D721Med (cell line): ENCODE measurements at regions not wholly inside any gene's neighbourhood (a gene's known extent, or its start where the extent isn't known, plus 50 kb on each side); places are given as distances from the start of the nearest gene placed in this dataset.
"Not testable (repeated sequence)": the region's sequence is repeated elsewhere in the genome, so short reads cannot be mapped to it uniquely, and the experiment has no call there.

ENCODE experiments used
- DNase-seq: peaks from one replicate; pipeline ENCODE4 v3.0.0; 2011; ENCODE audit warnings: low spot score; ENCODE audit not compliant: insufficient read length
- FAIRE-seq: peaks from 2 replicates; lab custom pipeline; 2011; peaks lifted over from hg19 to GRCh38; lab: Jason Lieb, UNC
- TF ChIP-seq, protein P1 (sequence below): IDR thresholded peaks from 2 replicates; pipeline ENCODE4 v1.5.1; 2012; ENCODE audit warnings: mild to moderate bottlenecking, control low read depth; ENCODE audit not compliant: insufficient read depth; ENCODE audit errors: missing control alignments

DNA sequence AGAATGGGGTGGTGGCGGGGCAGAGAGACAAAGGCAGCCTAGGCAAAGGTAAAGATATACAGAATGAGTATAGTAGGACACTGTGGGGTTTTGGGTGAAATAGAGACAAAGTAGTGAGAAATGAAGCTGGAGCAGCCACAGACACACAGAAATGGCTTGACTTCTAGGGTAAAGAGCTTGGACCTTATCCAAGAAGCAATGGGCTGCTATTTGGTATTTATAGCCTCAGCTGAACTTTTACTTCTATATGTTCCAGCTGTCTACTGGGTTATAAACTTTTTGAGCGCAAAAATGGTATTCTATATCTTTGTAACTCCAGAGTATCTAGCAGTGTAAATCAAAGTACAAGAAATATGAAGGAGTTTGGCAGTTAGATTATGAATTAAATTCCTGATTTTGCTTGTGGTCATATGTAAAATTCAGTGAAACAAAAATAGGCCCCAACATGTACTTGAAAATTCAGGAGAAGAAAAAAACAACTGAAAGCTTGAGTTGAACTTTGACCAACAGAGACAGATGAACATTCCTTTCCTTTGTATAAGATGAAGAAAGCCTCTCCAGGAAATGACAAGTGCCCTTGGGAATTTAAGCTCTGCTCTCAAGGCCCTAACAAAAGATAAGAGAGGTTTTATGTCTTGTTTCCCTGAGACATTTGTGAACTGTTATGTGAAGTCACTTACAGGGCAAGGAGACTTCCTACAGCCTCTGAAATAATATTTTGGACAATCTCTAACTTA lies 64.6 kb upstream of the XIST start:
- TF ChIP-seq, protein P1, sequence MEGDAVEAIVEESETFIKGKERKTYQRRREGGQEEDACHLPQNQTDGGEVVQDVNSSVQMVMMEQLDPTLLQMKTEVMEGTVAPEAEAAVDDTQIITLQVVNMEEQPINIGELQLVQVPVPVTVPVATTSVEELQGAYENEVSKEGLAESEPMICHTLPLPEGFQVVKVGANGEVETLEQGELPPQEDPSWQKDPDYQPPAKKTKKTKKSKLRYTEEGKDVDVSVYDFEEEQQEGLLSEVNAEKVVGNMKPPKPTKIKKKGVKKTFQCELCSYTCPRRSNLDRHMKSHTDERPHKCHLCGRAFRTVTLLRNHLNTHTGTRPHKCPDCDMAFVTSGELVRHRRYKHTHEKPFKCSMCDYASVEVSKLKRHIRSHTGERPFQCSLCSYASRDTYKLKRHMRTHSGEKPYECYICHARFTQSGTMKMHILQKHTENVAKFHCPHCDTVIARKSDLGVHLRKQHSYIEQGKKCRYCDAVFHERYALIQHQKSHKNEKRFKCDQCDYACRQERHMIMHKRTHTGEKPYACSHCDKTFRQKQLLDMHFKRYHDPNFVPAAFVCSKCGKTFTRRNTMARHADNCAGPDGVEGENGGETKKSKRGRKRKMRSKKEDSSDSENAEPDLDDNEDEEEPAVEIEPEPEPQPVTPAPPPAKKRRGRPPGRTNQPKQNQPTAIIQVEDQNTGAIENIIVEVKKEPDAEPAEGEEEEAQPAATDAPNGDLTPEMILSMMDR: no peak
- DNase-seq (no peak), FAIRE-seq (no peak)

DNA sequence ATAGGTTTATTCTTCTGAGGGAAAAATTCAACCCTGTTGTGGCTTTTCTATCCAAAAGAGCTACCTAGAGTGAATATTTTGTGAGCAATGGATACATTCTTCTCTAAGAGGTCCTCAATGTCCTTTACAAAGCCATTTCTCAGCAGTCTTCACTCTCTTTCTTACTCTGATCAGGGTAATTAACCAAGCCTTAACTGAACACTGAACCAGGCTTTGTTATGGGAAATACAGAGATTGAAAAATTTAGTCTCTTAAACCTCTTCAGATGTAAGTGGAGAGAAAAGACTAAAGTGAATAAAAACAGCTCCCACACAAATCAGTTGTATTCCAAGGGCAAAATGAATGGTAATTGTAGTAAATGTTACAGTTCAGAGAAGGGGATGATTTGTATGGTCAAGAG lies 64.0 kb upstream of the XIST start:
- DNase-seq (no peak), FAIRE-seq (no peak)
- TF ChIP-seq, protein P1: no peak

DNA sequence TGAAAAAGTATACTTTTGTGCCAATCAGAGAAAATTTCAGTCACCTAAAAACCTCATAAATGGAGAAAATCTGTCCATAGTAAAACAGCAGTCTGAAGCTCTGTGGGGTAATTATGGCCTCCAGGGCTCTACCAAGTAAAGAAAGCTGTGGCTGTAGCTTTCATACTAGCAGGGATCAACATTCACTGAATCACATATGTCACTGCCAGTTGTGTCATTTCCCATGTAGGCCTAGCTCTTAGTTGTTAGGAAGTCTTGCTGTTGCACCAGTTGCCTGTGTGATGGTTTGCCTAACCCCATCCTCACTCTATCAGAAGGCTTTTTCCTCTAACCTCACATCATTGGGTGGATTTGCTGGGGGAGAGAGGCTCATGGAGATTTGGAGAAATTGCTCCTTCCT lies 62.3 kb upstream of the XIST start:
- DNase-seq, FAIRE-seq: not testable (repeated sequence)

DNA sequence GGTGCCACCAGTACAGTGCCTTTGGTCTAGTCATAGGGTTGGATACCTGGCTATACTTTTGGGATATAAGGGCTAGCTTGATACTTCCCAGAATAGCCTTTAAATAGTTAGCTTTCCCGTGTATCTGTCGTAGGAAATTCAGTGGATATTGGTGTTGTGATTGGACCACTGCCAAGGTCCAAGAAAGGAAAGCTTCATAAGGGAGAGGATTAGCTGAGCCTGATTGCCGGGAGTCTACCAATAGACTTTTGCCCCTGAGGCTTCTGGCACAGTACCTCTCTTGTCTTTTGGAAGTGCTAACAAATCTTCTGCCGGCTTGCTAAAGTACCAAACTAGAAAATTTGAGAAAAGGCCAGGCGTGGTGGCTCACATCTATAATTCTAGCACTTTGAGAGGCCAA lies 61.1 kb upstream of the XIST start:
- DNase-seq (no peak), FAIRE-seq (no peak)
- TF ChIP-seq, protein P1: no peak

DNA sequence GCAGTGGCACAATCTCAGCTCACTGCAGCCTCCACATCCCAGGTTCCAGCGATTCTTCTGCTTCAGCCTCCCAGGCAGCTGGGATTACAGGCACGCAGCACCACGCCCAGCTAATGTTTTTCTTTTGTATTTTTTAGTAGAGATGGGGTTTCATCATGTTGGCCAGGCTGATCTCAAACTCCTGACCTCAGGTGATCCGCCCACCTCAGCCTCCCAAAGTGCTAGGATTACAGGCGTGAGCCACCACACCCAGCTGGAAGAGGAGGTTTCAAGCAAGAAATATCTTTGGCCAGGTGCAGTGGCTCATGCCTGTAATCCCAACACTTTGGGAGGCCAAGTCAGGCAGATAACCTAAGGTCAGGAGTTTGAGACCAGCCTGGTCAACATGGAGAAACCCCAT lies 59.4 kb upstream of the XIST start:
- DNase-seq, FAIRE-seq: not testable (repeated sequence)

DNA sequence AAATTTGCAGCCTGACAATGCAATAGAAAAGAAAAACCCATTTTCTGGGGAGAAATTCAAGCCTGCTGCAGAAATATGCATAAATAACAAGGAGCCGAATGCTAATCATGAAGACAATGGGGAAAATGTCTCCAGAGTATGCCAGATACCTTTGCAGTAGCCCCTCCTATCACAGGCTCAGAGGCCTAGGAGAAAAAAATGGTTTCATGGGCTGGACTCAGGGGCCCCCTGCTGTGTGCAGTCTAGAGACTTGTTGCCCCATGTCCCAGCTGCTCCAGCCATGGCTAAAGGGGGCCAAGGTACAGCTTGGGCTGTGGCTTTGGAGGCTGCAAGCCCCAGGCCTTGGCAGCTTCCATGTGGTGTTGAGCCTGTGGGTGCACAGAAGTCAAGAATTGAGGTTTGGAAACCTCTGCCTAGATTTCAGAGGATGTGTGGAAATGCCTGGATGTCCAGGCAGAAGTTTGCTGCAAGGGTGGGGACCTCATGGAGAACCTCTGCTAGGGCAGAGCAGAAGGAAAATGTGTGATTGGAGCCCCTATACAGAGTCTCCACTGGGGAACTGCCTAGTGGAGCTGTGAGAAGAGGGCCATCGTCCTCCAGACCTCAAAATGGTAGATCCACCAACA lies 53.3 kb upstream of the XIST start:
- FAIRE-seq, DNase-seq: not testable (repeated sequence)

DNA sequence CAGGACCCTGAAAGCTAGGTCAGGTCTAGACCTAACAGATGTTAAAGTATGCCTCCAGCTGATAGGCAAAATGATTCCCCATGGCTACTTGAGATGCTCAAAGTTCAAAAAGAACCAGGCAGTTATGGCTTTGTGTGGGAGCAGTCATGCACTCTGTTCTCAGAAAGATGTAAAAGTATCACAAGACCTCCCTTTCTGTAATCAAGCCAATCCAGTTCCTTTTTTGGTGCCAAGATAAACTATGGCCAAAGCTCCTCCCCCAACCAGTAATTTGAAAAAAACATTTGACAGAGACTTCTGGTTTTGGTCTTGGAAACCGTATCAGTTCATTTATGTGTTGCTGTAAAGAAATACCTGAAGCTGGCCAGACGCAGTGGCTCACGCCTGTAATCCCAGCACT lies 51.4 kb upstream of the XIST start:
- FAIRE-seq: no peak

More for the DNA sequence above, 51.4 kb upstream of the XIST start:
- TF ChIP-seq, protein P1: no peak
- no peak for DNase-seq
